HG03378 (cell line): ENCODE measurements at regions not wholly inside any gene's neighbourhood (a gene's known extent, or its start where the extent isn't known, plus 50 kb on each side); places are given as distances from the start of the nearest gene placed in this dataset.

Experiments used
- ATAC-seq: cut with Tn5 transposase; IDR thresholded peaks from one replicate; pipeline ENCODE4 v1.9.1; 2021; ENCODE audit warnings: mild to moderate bottlenecking, moderate library complexity; ENCODE audit not compliant: unreplicated experiment

DNA sequence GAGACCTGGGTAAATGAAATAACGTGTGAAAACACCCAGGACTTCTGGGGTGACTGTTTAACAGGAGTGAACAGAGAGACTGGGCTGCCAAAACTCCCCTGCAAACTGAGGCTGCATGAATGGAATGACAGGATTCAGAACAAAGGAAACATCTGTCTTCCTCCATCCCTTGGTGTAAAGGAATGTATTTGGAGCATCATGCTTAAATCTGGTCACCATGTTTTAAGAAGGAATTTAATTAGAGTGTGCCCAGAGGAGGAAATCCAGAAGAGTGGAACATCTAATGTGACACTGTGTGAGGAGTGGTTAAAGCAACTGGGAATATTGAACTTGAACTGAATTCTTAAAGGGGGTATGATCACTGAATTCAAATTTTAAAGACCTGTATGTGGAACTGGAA, 437.2 kb downstream of the LIG4 start:
- ATAC-seq = no peak

GRCh38 chr13:107770541-107770940, 444.8 kb downstream of the LIG4 start:
- ATAC-seq = no peak

GRCh38 chr13:107767119-107767518, 448.2 kb downstream of the LIG4 start:
- no peak for ATAC-seq

DNA sequence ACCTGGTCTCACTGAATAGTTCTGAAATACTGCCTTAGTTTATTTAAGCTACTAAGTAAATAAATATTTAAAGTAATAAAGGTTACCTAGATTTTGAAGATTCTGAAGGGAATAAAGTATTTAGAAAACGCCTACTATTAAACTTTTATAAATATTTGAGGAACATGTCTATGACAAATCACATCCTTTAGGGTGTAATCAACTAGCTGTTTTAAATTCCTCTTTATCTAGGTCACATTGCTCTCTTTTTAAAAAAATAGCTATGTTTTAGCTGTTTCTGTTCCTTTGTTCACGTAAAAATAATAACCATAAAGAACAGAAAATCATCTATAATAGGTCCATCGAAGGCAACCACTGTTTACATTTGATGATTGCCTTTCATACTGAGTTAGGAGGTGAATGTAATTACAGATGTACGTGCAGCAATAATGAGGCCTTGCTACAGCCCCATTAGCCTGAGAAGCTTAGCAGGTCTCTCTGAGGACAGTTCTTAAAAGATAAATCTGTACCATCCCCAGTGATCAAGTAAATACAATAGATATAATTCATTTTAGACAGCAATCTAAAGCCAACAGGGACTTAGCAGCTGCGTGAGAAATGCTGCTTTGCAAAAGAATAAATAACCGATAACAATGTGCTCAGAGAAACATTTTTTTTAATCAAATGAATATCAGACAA, 449.5 kb downstream of the LIG4 start:
- no peak for ATAC-seq

GRCh38 chr13:107764046-107764445, 451.3 kb downstream of the LIG4 start:
- ATAC-seq = no peak

GRCh38 chr13:107753748-107754147, 461.6 kb downstream of the LIG4 start:
- ATAC-seq = no peak

- no peak for ATAC-seq
Measured at GRCh38 chr13:107753291-107753690, 462.0 kb downstream of the LIG4 start.

DNA sequence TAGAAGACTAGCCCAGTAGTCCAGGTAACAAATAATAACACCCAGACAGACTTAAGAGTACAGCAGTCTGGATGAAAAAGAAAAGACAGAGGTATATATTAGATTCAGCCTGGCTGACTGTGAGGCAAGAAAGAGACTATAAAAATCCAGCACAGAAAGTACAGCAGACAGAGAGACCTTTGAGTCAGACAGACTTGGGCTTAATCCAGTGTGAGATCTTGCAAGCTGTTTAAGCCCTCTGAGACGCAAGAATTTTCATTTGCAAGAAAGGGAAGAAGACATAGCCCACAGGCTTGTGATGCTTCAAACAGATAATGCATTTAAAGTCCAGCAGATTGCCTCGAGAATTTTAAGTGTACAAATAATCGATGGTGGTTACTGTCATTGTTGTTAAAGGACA, 471.4 kb downstream of the LIG4 start:
- no peak for ATAC-seq

GRCh38 chr13:107743526-107743925, 471.8 kb downstream of the LIG4 start:
- no peak for ATAC-seq

DNA sequence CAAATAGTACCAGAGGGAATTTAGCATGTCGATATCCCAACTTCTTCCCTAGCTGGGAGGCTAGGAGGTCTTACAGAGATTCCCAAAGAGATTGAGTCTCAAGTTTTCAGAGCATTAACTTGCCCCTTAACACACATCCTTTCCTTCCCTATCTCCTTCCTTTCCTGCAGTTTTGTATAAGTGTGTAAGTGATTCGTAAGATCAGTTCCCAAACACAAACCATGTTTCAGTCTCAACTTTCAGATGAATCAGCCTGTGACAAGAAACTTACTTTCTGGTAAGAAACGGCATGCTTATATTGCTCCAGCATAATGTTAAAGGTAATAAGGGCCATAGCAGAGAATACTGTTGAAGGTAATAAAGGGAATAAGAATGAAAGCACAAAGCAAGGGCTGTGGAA, 472.2 kb downstream of the LIG4 start:
- ATAC-seq = no peak

GRCh38 chr13:107742544-107742943, 472.8 kb downstream of the LIG4 start:
- no peak for ATAC-seq

- no peak for ATAC-seq
Measured at GRCh38 chr13:107738004-107738403, 477.3 kb downstream of the LIG4 start.

GRCh38 chr13:107736731-107737130, 478.6 kb downstream of the LIG4 start:
- no peak for ATAC-seq

- ATAC-seq = no peak
Measured at GRCh38 chr13:107736170-107736569, 479.2 kb downstream of the LIG4 start.

GRCh38 chr13:107734891-107735625, 480.3 kb downstream of the LIG4 start:
- ATAC-seq = no peak

GRCh38 chr13:107733276-107733675, 482.1 kb downstream of the LIG4 start:
- no peak for ATAC-seq

GRCh38 chr13:107730813-107731212, 484.5 kb downstream of the LIG4 start:
- no peak for ATAC-seq

GRCh38 chr13:107721125-107721869, 494.0 kb downstream of the LIG4 start:
- ATAC-seq = no peak

- ATAC-seq = no peak
Measured at GRCh38 chr13:107716741-107717140, 498.6 kb downstream of the LIG4 start.

- no peak for ATAC-seq
Measured at GRCh38 chr13:107716241-107716640, 499.1 kb downstream of the LIG4 start.

DNA sequence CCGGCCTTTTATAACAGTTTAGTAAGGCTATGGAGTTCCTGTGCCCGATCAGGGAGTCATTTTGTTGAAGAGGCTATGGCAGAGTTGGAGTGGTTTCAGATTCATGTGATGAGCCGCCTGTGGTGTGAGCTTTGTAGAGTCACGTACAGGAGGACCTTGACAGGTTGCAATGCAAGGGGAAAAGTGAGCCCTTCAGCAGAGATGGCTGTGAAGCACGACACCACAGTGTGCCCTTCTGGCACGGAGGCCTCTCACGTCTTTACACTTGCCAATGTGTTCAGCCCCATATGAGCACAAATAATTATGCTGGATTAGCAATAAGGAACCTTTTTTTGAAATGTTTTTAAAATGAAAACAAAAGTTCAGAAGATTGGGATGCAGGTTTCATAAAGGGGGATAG, 499.8 kb downstream of the LIG4 start:
- ATAC-seq = no peak

GRCh38 chr13:107713314-107713713, 502.0 kb downstream of the LIG4 start:
- no peak for ATAC-seq
